GM19395 (cell line): ENCODE measurements at regions not wholly inside any gene's neighbourhood (a gene's known extent, or its start where the extent isn't known, plus 50 kb on each side); places are given as distances from the start of the nearest gene placed in this dataset.
"Not testable (repeated sequence)": the region's sequence is repeated elsewhere in the genome, so short reads cannot be mapped to it uniquely, and the experiment has no call there.

Experiments used
- ATAC-seq: cut with Tn5 transposase; IDR thresholded peaks from one replicate; pipeline ENCODE4 v1.9.1; 2021; ENCODE audit warnings: mild to moderate bottlenecking, moderate library complexity; ENCODE audit not compliant: unreplicated experiment

DNA sequence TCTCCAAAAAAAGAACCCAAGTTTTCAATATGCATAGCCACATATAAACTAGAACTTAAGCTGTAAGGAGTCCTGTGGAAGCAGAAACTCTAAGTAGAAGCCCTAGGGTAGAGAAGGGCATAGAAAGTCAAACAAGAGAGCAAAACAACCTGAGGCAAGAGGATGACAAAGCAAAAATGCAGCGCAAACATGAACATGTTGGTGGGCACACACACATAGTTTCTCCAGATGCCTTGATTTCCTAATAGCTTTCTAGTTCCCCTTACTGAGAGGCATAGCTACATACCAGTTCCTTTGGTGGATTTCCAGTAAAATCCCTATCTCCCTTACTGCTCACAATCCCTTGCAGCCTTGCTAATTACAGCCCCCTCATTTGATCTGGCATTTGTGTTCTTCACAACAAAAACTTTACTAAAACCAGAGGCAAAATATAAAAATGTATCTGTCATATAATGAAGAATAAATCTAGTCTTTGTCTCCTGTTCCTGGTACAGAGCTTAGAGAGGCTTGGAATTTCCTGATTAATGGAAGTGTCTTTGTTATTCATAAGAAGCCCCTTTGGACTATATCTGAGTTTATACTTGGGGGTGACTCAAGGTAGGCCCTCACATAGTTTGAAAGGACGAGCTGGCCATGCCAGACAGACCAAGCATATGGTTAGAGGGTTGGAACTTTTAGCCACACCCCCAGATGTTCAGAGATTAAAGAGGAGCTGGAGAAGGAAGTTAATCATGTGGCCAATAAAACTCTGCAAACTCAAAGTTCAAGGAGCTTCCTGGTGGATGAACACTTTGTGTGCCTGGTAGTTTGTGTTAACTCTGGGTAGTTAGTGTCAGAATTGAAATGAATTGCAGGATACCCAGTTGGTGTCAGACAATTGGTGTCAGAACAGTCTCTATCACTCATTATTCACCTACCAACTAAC, 52.7 kb upstream of the ZCCHC13 start:
- ATAC-seq = no peak

DNA sequence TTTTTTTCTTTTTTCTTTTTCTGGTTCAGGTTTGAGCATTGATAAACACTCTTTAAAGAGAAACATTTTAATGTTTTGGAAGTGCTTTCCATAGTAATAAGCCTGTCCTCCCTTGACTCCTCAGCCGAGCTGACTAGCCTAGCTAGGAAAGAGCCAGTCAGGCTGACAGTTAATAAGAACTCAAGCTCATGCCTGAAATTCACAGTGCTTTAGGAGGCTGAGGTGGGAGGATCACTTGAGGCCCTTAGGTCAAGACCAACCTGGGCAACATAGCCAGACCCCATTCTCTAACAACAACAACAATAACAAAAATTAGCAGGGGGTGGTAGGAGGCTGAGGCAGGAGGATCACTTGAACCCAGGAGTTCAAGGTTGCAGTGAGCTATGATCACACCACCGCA, 53.4 kb upstream of the ZCCHC13 start:
- ATAC-seq = no peak

DNA sequence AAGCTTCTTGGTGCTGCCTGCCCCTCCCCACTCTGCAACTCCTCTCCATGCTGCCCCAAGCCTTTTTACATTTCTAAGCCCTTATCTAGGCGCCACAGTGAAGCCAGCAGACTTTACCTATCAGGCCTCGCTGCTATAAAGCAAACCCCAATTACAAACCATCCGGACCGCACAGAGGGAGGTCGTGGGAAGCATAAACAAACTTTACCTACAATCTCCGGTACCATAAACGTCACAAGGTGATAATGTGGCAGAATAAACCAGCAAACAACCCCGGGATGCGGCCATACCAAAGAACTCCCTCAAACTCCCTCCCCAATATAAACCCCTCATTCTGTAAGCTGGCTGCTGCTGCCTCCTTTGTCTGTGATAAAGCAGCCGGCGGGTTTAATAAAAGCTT, 54.0 kb upstream of the ZCCHC13 start:
- ATAC-seq = no peak

DNA sequence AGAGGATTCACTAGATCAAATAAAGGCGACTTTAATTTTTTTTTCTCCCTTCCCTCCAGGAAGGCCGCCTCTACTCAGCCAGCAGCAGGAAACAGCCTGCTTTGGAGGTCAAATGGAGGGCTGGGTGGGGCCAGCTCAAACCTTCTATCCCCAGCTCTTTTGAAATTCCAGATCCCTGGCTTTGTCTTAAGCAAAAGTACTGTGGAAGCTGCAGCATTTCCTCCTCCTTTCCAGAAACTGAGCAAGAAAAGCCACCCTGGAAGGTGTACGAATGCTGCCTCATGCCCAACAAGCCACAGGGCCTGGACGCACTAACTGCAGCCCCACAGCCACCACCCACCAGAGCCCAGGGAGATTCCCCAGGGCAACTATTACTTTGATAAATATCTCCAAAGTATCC, 55.1 kb upstream of the ZCCHC13 start:
- ATAC-seq = no peak

DNA sequence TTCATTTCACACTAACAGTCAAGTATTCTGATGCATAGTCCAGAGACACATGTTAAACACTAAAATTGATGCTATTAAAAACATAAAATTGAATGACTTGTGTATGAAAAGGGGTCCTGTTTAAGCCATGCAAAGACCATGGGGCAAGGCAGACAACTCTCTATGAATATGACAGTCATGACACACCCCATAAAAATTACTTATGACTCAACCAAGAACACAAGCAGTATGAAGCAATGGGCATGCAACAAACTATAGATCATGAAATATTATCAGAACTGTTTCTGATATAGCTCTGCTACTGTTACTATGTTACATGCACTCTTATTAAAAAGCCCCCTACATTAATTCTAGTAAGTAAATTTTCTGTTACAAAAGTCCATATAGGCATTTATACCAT, 57.5 kb upstream of the ZCCHC13 start:
- ATAC-seq = no peak

DNA sequence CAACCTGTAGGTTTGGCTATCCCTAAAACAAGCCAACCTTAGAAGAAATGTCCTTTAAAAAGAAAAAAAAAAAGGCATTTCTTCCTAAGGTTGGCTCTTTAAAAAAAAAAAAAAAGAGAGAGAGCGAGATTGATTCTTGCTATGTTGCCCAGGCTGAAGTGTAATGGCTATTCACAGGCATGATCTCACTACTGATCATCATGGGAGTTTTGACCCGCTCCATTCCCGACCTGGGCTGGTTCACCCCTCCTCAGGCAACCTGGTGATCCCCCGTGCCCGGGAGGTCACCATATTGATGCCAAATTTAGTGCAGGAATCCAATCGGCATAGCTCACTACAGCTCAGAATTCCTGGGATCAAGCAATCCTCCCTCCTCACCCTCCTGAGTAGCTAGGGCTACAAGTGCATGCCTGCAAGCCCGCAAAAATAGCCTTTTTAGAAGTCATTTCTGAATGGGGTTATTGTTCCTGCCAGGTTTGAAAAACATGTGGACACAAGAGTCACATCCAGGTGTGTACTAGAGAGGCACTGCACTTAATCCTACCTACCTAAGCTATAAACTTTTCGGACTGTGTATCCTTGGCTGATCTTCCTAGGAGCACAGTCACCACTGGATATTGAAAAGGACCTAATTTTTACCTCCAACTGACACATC, 61.4 kb upstream of the ZCCHC13 start:
- ATAC-seq = no peak

DNA sequence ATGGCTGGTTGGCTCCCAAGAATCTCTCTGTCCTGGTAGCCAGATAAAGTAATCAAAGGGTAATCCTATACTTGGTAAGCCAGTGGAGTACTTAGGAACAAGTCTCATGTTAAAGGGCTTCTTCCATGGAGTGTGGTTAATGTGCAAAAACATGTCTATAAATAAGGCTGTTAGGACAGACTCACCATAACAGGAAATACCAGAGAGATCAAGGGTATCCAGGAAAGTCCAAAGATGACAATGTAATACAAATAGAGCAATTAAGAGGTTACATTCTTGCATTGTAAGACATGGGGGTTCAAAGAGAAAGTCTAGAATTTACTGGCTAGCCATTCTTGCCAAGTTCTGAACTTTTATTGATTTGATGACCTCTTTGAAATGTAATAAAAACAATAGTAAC, 61.9 kb upstream of the ZCCHC13 start:
- no peak for ATAC-seq

DNA sequence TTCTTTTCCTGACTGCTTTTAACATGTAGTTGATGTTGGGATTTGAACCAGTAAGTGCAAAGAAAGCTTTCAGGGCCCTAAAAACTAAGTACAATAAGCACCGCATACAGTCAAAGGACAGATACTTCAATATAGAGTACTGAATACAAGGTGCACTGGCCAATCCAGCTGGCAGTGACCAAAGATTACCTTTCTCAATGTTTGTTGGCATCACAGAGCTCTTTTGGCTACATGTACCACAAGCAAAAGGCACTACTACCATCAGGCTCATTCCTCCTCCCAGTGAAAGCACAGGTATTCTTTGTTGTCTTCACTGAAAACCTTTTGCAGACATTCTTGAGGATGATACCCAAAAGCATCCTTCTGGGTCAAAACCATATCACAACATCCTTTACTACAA, 65.2 kb upstream of the ZCCHC13 start:
- ATAC-seq = no peak

DNA sequence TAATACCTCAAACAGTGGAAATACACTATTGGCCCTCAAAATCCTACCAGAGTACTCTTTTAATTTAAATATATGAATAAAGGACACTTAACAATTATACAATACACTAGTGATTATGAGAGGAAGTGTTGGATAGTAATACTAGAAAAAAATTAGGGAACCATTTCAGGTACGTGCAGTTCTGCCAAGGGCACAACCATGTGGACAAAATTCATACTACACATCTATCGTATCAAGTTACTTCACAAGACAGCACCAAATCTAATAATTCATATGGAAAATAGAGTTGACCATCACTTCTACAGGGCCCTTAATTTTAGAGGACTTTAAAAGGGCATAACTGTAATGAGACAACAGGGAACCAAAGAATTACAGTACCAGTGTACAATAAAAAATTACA, 69.2 kb upstream of the ZCCHC13 start:
- no peak for ATAC-seq

DNA sequence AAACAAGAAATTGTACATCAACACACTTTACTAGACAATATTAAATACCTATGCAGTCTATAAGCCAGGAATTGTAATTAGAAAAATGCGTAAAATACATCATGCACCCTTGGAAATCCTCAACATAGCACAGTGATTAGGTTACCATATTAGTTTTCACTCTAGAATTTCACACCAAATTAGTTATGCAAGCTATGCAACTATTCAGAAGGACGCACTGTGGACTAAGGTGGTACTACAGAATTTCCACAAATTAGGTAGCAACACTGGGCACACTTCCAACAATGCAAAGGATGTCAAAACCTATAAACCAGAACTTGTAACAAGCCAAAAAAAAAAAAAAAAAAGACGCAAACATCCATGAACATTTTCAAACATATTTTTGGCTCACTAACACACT, 71.1 kb upstream of the ZCCHC13 start:
- no peak for ATAC-seq

DNA sequence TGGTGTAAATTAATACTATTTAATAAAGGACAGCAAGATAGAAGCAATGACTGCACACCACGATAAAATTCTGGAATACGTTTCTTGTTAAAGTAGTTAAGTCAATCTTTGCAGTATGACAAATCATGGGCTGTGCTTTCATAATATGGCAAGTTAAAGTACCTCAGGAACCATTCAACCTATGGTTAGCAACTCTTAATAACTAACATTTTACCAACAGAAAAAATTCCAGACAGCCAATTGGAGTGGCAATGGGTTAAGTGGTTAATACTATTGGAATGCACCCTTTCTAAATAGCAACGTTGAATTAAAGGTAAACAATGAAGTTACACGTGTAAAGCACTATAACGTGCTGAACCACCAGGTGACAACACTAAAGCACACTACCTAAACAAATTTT, 72.4 kb upstream of the ZCCHC13 start:
- ATAC-seq = no peak

DNA sequence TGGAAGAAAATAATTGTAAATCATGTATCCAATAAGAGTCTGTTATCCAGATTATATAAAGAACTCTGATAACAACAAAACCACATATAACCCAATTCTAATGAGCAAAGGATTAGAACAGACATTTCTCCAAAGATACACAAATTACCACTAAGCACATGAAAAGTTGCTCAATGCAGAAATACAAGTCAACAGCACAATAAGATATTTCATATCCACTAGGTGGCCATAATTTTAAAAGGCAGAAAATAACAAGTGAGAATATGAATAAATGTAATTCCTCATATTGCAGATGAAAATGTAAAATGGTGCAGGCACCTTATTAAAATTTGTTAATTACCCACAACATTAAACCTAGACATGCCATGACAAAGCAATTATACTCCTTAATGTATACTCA, 73.9 kb upstream of the ZCCHC13 start:
- no peak for ATAC-seq

DNA sequence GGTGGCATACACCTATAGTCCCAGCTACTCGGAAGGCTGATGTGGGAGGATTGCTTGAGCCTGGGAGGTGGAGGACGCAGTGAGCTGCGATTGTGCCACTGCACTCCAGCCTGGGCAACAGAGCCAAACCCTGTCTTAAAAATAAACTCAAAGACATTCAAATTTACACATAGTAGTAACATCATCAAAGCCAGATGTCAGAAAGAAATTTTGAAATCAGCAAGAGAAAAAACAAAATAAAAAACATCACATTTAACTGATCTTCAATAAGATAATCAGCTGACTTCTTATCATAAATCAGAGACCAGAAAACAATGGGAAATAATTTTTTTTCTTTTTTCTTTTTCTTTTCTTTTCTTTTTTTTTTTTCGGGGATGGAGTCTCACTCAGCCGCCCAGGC, 78.9 kb upstream of the ZCCHC13 start:
- no peak for ATAC-seq

DNA sequence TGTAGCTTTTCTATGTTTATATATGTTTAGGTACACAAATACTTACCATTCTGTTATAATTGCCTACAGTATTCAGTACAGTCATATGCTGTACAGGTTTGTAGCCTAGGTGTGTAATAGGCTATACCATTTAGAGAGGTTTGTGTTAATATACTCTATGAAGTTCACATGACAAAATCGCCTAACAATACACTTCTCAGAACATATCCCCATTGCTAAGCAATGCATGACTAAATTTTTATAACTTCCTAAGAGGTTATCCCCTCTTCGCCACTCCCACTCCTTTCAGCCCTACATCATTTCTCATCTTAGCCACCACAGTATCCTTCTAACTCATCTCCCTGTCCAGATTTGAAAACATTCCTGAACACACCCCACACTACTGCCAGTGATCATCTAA, 83.7 kb upstream of the ZCCHC13 start:
- ATAC-seq = no peak

DNA sequence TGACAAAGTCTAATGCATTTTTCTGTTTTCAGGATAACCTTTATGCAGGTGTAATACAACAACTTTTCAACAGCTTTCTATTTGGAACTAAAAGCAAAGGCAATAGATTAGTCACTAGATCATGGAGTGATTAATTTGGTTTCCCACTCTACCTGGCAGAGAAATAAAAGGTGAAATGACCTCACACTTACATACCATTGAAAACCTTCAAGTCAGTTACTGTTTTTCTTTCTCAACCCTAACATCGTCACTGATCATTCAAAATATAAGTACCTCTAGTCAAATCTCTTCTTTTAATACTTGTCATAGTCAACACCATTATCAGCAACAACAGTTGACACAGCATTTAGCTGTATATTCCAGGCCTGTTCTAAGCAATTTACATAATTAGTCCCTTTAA, 85.1 kb upstream of the ZCCHC13 start:
- ATAC-seq = no peak

DNA sequence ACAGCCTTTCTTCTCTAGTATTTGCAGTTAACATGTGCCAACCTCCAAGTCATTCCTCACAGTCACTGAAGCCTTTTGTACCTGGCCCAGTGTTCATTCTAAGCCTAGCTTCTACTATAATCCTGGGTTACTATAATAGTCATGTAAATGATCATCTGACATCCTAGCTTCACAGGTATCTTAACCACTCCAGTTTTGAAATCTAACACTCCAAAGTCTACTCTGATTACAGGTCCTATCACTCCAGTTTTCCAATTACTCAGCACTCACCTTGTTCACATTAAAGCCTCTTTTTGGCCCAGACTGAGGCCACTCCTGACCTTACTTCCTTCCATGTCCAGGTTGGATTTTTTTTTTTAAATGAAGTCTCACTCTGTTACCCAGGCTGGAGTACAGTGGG, 87.6 kb upstream of the ZCCHC13 start:
- no peak for ATAC-seq

DNA sequence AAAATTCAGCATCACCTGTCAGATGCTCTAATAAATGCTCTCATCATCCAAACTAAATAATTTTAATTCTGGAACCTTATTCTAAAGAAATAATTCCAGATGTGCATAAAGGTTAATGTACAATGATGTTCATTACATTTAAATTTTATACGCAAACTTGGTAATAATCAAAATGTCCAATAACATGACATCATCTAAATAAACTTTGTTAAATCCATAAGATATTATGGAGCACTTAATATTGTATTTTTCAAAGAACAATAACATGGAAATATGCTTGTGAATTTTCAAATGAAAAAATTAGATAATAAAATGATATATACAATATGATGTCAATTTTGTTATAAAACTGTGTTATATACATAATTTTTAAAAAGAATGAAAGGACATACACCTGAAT, 92.1 kb upstream of the ZCCHC13 start:
- no peak for ATAC-seq

DNA sequence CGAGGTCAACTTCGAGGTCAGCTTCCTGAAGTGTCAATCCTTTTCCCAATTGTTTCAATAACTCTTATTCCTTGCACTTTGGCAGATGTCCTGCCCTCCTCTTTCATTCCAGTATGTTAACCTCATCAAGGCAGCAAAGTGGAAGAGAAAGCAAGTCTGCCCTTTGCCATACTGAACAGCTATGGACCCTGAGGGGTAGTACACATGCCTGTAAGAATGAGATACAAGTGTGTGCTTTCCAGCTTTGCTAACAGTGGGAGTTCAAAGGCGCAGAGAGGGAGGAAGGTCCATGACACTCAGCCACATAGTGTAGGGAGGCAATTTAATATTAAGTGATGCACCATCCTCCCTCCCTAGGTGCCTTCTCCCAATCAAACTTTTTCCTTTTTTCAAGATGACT, 96.4 kb upstream of the ZCCHC13 start:
- no peak for ATAC-seq

DNA sequence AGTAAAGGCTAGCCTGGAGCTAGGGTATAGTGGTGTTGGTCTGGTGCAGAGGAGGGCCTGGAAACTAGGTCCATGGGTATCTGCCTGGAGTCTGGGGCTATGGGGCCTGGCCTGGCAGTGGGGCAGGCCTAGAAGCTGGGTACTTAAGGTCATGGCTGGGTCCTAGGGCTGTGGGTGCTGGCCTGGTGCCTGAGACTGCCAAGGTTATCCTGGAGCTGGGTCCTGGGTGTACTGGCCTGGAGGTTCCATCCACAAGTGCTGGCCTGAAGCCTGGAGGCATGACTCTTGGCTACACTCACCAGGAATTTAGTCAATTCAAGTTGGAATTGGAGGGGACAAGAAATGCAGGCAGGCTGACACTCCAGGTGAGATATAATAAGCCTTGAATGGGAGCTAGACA, 108.4 kb upstream of the ZCCHC13 start:
- ATAC-seq = no peak

DNA sequence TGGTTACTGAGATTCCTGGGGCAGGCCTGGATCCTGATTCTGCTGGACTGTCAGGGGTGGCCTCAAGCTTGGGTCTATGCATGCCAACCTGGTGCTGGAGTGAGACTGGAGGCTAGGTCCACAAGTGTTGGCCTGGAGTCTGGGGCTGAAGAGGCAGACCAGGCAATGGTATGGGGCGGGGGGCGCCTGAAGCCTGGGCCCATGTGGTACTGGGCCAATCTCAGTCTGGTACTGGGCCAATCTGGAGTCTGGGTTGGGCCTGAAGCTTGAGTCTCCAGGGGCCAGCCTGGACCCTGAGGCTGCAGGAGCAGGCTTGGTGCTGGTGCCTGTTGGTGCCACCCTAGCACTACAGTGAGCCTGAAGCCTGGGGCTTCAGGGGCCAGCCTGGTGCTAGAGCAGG, 108.9 kb upstream of the ZCCHC13 start:
- no peak for ATAC-seq

DNA sequence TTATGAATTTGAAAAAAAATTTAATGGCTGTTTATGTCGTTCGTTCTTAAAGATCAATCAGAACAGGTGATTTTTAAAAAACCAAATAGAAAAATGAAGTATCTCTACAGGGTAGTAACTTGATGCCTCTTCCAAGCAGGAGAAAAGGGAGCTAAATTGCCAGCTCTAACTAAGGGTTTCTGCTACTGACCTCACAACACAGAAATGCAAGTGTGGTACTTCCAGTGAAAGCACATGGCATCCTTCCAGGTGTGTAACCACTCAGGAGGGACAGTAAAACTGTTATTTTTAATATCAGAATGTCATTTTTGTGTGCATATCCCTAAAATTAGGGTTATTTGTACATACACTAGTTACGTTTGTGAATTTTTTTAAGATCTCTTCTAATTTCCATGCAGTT, 116.8 kb upstream of the ZCCHC13 start:
- no peak for ATAC-seq

DNA sequence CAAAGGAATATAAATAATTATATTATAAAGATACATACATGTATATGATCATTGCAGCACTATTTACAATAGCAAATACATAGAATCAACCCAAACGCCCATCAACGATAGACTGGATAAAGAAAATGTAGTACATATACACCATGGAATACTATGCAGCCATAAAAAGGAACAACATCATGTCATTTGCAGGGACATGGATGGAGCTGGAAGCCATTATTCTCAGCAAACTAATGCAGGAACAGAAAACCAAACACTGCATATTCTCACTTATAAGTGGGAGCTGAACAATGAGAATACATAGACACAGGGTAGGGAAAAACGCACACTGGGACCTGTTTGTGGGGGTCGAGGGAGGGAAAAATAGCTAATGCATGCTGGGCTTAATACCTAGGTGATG, 120.9 kb upstream of the ZCCHC13 start:
- ATAC-seq = not testable (repeated sequence)

DNA sequence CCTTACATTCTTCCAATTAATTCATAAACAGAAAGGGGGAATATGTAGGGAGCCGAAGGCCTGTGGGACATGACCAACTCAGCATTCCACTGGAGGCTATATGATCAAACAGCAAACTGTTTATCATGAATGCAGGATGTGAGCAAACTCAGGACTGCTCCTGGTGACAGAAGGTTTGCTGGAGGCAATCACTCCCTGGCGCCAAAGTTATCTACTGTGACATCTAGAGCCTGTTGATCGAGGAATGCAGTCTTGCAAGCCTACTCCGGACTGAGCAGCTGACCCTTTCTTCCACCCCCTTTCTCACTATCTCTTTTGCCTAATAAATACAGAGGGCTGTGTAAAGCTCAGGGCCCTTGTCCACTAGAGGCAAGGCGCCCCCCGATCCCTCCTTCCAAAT, 122.0 kb upstream of the ZCCHC13 start:
- not testable (repeated sequence) for ATAC-seq
